Activated T-cell treated with anti-CD3 and anti-CD28 coated beads, Interleukin-2, amount 50 U/mL, for 4 hours (primary cell): ENCODE measurements at regions not wholly inside any gene's neighbourhood (a gene's known extent, or its start where the extent isn't known, plus 50 kb on each side); places are given as distances from the start of the nearest gene placed in this dataset.
"Not testable (repeated sequence)": the region's sequence is repeated elsewhere in the genome, so short reads cannot be mapped to it uniquely, and the experiment has no call there.

Source experiments
- ATAC-seq, 2 donors: fragments of 200-7000 bp; cut with Tn5 transposase; one replicate each; pipeline ENCODE4 v1.10.0; 2021
- DNase-seq: peaks from one replicate; pipeline ENCODE4 v3.0.0-alpha.2; 2020
- H3K27me3 Mint-ChIP-seq: one replicate; pipeline ENCODE4 v1.8.0; 2021; ENCODE audit warnings: low read depth, mixed read lengths
- H3K36me3 Mint-ChIP-seq: one replicate; pipeline ENCODE4 v1.8.0; 2022; ENCODE audit warnings: mixed read lengths; ENCODE audit not compliant: insufficient read depth
- H3K4me1 Mint-ChIP-seq: one replicate; pipeline ENCODE4 v1.8.0; 2021; ENCODE audit warnings: low read depth, mixed read lengths
- H3K4me3 Mint-ChIP-seq: one replicate; pipeline ENCODE4 v1.8.0; 2021; ENCODE audit warnings: mild to moderate bottlenecking, moderate library complexity, mixed read lengths
- H3K9me3 Mint-ChIP-seq: one replicate; pipeline ENCODE4 v1.8.0; 2021; ENCODE audit warnings: mixed read lengths

DNA sequence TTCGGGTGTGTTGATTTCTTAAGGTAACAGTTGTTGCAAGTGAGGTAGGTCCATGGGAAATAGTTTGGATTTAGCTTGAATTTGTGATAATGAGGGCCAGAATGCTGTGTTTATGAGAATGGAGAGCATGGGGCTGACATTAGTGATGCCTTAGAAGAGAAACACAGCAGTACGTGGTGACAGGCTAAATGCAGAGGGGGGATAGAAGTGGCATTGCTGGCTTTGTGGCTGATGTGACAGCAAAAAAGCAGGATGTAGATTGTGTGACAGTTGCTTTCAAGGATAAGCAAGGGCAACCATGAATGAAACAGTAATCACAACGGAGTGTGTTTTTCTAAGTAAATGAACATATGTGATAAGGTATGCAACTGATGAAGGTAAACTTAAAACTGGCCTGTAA, 103.4 kb upstream of the SGCD start:
- H3K4me3 Mint-ChIP-seq: no peak overlapping the region
- no peaks in the 10 kb centered on the region for H3K27me3 Mint-ChIP-seq
- no peaks in the 10 kb centered on the region for H3K36me3 Mint-ChIP-seq
- no peak for ATAC-seq
- no peaks in the 10 kb centered on the region for H3K4me1 Mint-ChIP-seq
- DNase-seq: no peak
- no peaks in the 10 kb centered on the region for H3K9me3 Mint-ChIP-seq

- H3K4me1 Mint-ChIP-seq, H3K9me3 Mint-ChIP-seq, H3K4me3 Mint-ChIP-seq, H3K36me3 Mint-ChIP-seq, ATAC-seq, DNase-seq, H3K27me3 Mint-ChIP-seq: not testable (repeated sequence)
Observed at GRCh38 chr5:156226485-156226884, 100.5 kb upstream of the SGCD start.

- Mint-ChIP-seq H3K4me3 (no peak overlapping the region), H3K9me3 (no peaks in the 10 kb centered on the region), H3K36me3 (no peaks in the 10 kb centered on the region), H3K27me3 (no peaks in the 10 kb centered on the region), H3K4me1 (no peaks in the 10 kb centered on the region)
- no peak for DNase-seq
- ATAC-seq: no peak
Observed at GRCh38 chr5:156230887-156231286, 96.1 kb upstream of the SGCD start.

- H3K36me3 Mint-ChIP-seq: no peaks in the 10 kb centered on the region
- no peaks in the 10 kb centered on the region for H3K9me3 Mint-ChIP-seq
- H3K4me1 Mint-ChIP-seq: no peaks in the 10 kb centered on the region
- DNase-seq (no peak), ATAC-seq (no peak)
- H3K4me3 Mint-ChIP-seq: no peak overlapping the region
- H3K27me3 Mint-ChIP-seq: no peaks in the 10 kb centered on the region
Observed at GRCh38 chr5:156232251-156232869, 94.6 kb upstream of the SGCD start.

DNA sequence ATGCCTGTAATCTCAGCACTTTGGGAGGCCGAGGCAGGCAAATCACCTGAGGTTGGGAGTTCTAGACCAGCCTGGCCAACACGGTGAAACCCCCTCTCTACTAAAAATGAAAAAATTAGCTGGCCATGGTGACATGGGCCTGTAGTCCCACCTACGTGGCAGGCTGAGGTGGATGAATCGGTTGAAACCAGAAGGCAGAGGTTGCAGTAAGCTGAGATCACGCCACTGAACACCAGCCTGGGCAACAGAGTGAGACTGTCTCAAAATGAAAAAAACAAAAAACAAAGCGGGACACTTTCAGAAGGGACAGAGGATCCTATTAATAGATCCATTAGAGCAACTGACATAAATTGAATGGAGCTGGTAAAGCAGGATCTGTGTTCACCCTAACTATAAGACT, 89.6 kb upstream of the SGCD start:
- Mint-ChIP-seq H3K36me3 (no peaks in the 10 kb centered on the region), H3K27me3 (peaks cover 2% of the 10 kb centered on the region), H3K4me3 (no peak overlapping the region), H3K4me1 (no peaks in the 10 kb centered on the region), H3K9me3 (no peaks in the 10 kb centered on the region)
- DNase-seq: no peak
- ATAC-seq: no peak

DNA sequence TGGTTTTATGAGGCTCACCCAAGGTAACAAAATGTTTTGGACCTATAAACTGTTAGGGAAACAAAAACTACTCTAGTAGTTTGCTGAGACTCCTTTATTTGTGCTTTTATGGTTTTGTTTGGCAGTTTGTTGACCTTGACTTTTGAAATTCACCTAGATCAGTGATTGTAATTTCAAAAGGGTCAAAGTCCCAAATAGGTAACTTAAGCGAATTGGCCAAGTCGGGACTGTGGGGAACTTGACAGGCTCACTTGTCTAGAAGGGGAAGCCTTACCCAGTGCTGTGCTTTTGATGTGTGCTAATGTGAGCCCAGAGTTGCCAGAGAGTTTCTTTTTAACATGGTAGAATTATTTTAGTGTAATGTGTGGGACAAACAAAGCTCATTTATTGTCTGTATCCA, 87.2 kb upstream of the SGCD start:
- peaks cover 2% of the 10 kb centered on the region for H3K27me3 Mint-ChIP-seq
- DNase-seq (no peak), ATAC-seq (no peak)
- no peaks in the 10 kb centered on the region for H3K9me3 Mint-ChIP-seq
- no peaks in the 10 kb centered on the region for H3K4me1 Mint-ChIP-seq
- H3K4me3 Mint-ChIP-seq: no peak overlapping the region
- H3K36me3 Mint-ChIP-seq: no peaks in the 10 kb centered on the region

GRCh38 chr5:156240414-156240813, 86.5 kb upstream of the SGCD start:
- DNase-seq (no peak), ATAC-seq (no peak)
- Mint-ChIP-seq H3K27me3 (peaks cover 2% of the 10 kb centered on the region), H3K9me3 (no peaks in the 10 kb centered on the region), H3K4me3 (no peak overlapping the region), H3K4me1 (no peaks in the 10 kb centered on the region), H3K36me3 (no peaks in the 10 kb centered on the region)

- Mint-ChIP-seq H3K4me1 (no peaks in the 10 kb centered on the region), H3K27me3 (peaks cover 2% of the 10 kb centered on the region)
Observed at GRCh38 chr5:156241266-156241665, 85.7 kb upstream of the SGCD start.

DNA sequence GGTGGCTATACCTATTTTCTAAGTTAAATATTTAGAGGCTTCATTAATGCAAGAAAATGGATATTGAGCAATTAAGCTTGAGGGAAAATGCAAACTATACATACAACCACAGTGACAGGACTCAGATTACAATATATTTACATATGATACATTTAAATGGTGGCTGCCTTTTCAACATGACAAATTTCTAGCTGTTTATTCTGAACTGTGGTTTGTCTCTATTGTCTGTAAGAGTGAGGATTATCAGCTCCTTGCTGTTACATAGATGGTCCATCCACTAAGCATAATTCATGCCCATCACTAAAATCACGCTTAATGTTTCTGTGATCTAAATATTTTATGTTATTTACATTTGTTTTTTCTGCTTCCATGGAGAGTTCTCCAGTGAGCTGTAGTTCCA, 81.1 kb upstream of the SGCD start:
- H3K9me3 Mint-ChIP-seq: no peaks in the 10 kb centered on the region
- H3K4me1 Mint-ChIP-seq: no peaks in the 10 kb centered on the region
- H3K27me3 Mint-ChIP-seq: peaks cover 4% of the 10 kb centered on the region
- no peak overlapping the region for H3K4me3 Mint-ChIP-seq
- H3K36me3 Mint-ChIP-seq: no peaks in the 10 kb centered on the region
- DNase-seq (no peak), ATAC-seq (no peak)

More at GRCh38 chr5:156241266-156241665, 85.7 kb upstream of the SGCD start:
- no peak for ATAC-seq
- DNase-seq: no peak
- Mint-ChIP-seq H3K36me3 (no peaks in the 10 kb centered on the region), H3K9me3 (no peaks in the 10 kb centered on the region), H3K4me3 (no peak overlapping the region)

- DNase-seq (no peak), ATAC-seq (no peak)
- Mint-ChIP-seq H3K27me3 (peaks cover 3% of the 10 kb centered on the region), H3K9me3 (no peaks in the 10 kb centered on the region), H3K4me1 (no peaks in the 10 kb centered on the region), H3K4me3 (no peak overlapping the region), H3K36me3 (no peaks in the 10 kb centered on the region)
Observed at GRCh38 chr5:156251076-156251475, 75.9 kb upstream of the SGCD start.

DNA sequence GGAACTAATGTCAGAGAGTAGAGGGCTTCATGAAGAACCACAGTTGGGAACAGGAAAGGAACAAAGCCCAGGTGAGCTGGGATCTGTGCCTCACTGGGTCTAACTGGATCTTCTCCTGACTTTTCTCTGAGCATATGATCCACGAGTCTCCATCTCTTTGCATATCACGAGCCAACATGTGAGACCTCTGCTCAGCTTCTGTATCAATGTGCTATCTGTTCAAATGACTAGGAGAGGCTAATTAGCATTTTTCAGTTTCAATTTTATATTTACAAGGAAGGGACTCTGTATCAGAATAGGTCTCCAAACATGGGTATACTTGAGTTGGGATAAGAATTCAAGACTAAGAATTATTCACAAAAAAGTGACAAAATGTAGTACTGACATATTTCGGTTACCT, 73.8 kb upstream of the SGCD start:
- ATAC-seq (no peak), DNase-seq (no peak)
- Mint-ChIP-seq H3K27me3 (no peaks in the 10 kb centered on the region), H3K36me3 (no peaks in the 10 kb centered on the region), H3K4me3 (no peak overlapping the region), H3K4me1 (no peaks in the 10 kb centered on the region), H3K9me3 (no peaks in the 10 kb centered on the region)

- H3K4me1 Mint-ChIP-seq: no peaks in the 10 kb centered on the region
- H3K4me3 Mint-ChIP-seq: no peak overlapping the region
- H3K9me3 Mint-ChIP-seq: no peaks in the 10 kb centered on the region
- ATAC-seq (no peak), DNase-seq (no peak)
- no peaks in the 10 kb centered on the region for H3K27me3 Mint-ChIP-seq
- H3K36me3 Mint-ChIP-seq: no peaks in the 10 kb centered on the region
Observed at GRCh38 chr5:156254196-156254595, 72.8 kb upstream of the SGCD start.

DNA sequence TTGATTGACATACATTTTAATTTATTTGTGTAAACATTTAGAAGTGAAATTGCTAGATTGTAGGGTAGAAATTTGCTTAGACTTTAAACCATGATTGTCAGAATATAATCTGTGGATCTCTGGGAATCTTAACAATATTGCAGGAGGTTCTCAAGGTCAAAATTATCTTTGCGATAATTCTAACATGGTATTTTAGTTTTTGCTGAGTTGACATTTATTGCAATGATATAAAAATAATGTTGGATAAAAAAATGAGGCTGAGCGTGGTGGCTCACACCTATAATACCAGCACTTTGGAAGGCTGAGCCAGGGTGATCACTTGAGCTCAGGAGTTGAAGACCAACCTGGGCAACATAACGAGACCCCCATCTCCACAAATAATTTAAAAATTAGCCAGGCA, 70.3 kb upstream of the SGCD start:
- H3K9me3 Mint-ChIP-seq: no peaks in the 10 kb centered on the region
- H3K27me3 Mint-ChIP-seq: no peaks in the 10 kb centered on the region
- no peak overlapping the region for H3K4me3 Mint-ChIP-seq
- ATAC-seq (no peak), DNase-seq (no peak)
- H3K36me3 Mint-ChIP-seq: no peaks in the 10 kb centered on the region
- no peaks in the 10 kb centered on the region for H3K4me1 Mint-ChIP-seq

DNA sequence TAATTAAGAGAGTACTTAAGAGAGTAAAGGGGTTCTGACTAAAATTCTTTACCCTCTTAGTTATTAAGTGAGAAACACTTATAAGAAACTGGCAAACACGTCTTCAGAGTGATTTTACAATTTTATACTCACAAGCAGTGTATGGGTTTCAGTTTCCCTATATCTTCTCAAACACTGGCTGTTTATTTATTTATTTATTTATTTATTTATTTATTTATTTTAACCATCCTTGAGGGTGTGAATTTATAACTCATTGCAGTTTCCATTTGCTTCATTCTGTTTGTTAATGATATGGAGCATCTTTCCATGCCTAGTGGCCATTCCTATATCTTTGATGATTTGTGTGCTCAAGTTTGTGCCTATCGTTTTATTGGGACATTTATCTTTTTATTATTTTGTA, 68.0 kb upstream of the SGCD start:
- Mint-ChIP-seq H3K27me3 (no peaks in the 10 kb centered on the region), H3K4me3 (no peak overlapping the region), H3K4me1 (no peaks in the 10 kb centered on the region), H3K36me3 (no peaks in the 10 kb centered on the region), H3K9me3 (no peaks in the 10 kb centered on the region)
- DNase-seq (no peak), ATAC-seq (no peak)

DNA sequence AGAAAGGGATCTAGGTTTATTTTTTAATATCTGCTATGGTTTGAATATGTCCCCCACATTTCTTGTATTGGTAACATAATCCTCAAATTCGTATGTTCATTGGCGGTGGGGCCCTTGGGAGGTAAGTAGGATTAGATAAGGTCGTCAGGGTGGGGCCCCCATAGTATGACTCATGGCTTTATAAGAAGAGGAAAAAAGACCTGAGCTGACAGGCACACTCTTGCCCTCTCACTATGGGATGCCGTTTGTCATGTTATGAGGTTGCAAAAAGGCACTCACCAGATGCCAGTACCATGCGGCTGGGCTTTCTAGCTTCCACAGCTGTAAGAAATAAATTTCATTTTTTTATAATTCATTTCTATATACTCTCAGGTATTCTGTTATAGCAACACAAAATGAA, 67.3 kb upstream of the SGCD start:
- H3K4me3 Mint-ChIP-seq: no peak overlapping the region
- no peak for ATAC-seq
- H3K27me3 Mint-ChIP-seq: no peaks in the 10 kb centered on the region
- no peaks in the 10 kb centered on the region for H3K4me1 Mint-ChIP-seq
- no peaks in the 10 kb centered on the region for H3K36me3 Mint-ChIP-seq
- no peaks in the 10 kb centered on the region for H3K9me3 Mint-ChIP-seq
- no peak for DNase-seq
